ENCODE measurements at regions not wholly inside any gene's neighbourhood (a gene's known extent, or its start where the extent isn't known, plus 50 kb on each side); places are given as distances from the start of the nearest gene placed in this dataset.

GRCh38 chr14:55514819-55515490, 65.1 kb upstream of the KTN1 start:
- DNase-seq (ENCODE audit: low read depth, low spot score), result peak; percentile 16
- Histone ChIP-seq H2AFZ (ENCODE audit: low read depth, low read length, poor library complexity, severe bottlenecking) (no peak overlapping the region), H3K4me2 (ENCODE audit: low read length) (peak overlapping the region; percentile 46), H3K27me3 (ENCODE audit: insufficient read depth, low read length) (no peaks in the 10 kb centered on the region), H3K27ac (ENCODE audit: low read depth, low read length) (no peak overlapping the region), H3K4me1 (ENCODE audit: control insufficient read depth in 1 of 2, insufficient read depth in 2 of 2, low read length in 2 of 2) (peaks cover 11 to 21% of the 10 kb centered on the region in 2 experiments; a peak in 3 of 4 replicates), H3K9me2 (ENCODE audit: insufficient read depth) (no peaks in the 10 kb centered on the region), H3K79me2 (ENCODE audit: insufficient read depth, low read length) (no peaks in the 10 kb centered on the region), H3K36me3 (ENCODE audit: control insufficient read depth in 1 of 2, insufficient read depth in 2 of 2, low read length in 2 of 2) (no peaks in the 10 kb centered on the region), H3K9ac (ENCODE audit: low read length) (no peak overlapping the region), H3K9me3 (ENCODE audit: control insufficient read depth in 1 of 2, insufficient read depth in 1 of 2, low read depth in 1 of 2, low read length in 2 of 2) (no peaks in the 10 kb centered on the region; a peak in 1 of 4 replicates), H4K20me1 (ENCODE audit: insufficient read depth) (no peaks in the 10 kb centered on the region), H3K4me3 (replicated peaks in 1 of 2; ENCODE audit: low read depth in 1 of 2, low read length in 2 of 2) (no peak overlapping the region)
- ChIA-PET CTCF (no interaction called here), POLR2A (no interaction called here), RAD21 (ENCODE audit: low non-redundant PET in 1 of 2, low total read pairs in 2 of 2, uncharacterized antibody in 2 of 2, unreplicated experiment in 2 of 2) (no interaction called here)
- intact Hi-C loops (cut with micrococcal nuclease), result no loop called here
- peak; percentile 60 for ATAC-seq
- TF ChIP-seq EZH2 (IDR thresholded peaks at IDR 0.05) (no peak), ATF3 (IDR thresholded peaks at IDR 0.05) (no peak), FOSL1 (IDR thresholded peaks at IDR 0.05; ENCODE audit: low read depth) (no peak), ZBTB33 (IDR thresholded peaks at IDR 0.05; ENCODE audit: extremely low read depth, insufficient replicate concordance, low read length) (no peak), ELF1 (IDR thresholded peaks at IDR 0.05; ENCODE audit: borderline replicate concordance, low read depth) (no peak), ZFX (IDR thresholded peaks at IDR 0.05) (no peak), ZNF274 (IDR thresholded peaks at IDR 0.05; ENCODE audit: low read depth, low read length) (no peak), POLR2AphosphoS5 (IDR thresholded peaks at IDR 0.05; ENCODE audit: low read depth, low read length) (no peak), SIN3A (IDR thresholded peaks at IDR 0.05; ENCODE audit: low read depth) (no peak), SP1 (IDR thresholded peaks at IDR 0.05; ENCODE audit: low read depth) (no peak), EGR1 (IDR thresholded peaks at IDR 0.05; ENCODE audit: low read depth) (no peak), MAX (IDR thresholded peaks at IDR 0.05) (no peak), CEBPB (IDR thresholded peaks at IDR 0.05; ENCODE audit: low read depth) (no peak), TCF7L2 (IDR thresholded peaks at IDR 0.05; ENCODE audit: borderline replicate concordance, extremely low read depth, insufficient read depth, insufficient read length) (no peak), POLR2A (IDR thresholded peaks at IDR 0.05; ENCODE audit: borderline replicate concordance, extremely low read depth, insufficient read depth, insufficient read length) (no peak), REST (IDR thresholded peaks at IDR 0.05; ENCODE audit: low read depth) (no peak)
- no TSS peak for BruUV-seq (replicated peaks)
